Prostate gland (tissue), 2 donors: ENCODE measurements at regions not wholly inside any gene's neighbourhood (a gene's known extent, or its start where the extent isn't known, plus 50 kb on each side); places are given as distances from the start of the nearest gene placed in this dataset.

Source experiments
- CTCF ChIP-seq, 4 experiments: fragments of 200-600 bp in 2 of 4; fragments of 450-650 bp in 2 of 4; sonication (generic) in 2 of 4; IDR thresholded peaks; 1 replicate in 3 of 4; 2 replicates in 1 of 4; pipeline ENCODE4 v1.5.1; 2016 to 2019; ENCODE audit warnings: antibody characterized with exemption in 4 of 4, mild to moderate bottlenecking in 2 of 4, moderate library complexity in 2 of 4
- POLR2A ChIP-seq: fragments of 450-650 bp; IDR thresholded peaks from one replicate; pipeline ENCODE4 v1.6.1; 2016; ENCODE audit warnings: antibody characterized with exemption, mild to moderate bottlenecking
- POLR2AphosphoS5 ChIP-seq: sonication (generic); formaldehyde crosslinking; IDR thresholded peaks from one replicate; pipeline ENCODE4 v1.6.1; 2017; ENCODE audit warnings: antibody characterized with exemption

GRCh38 chr10:57788117-57788516 is 479.6 kb downstream of the IPMK start:
- TF ChIP-seq CTCF (IDR thresholded peaks at IDR 0.05) = no peak
- TF ChIP-seq POLR2A = no peak
- TF ChIP-seq POLR2AphosphoS5 = no peak
